CD4-positive, alpha-beta T cell (primary cell): ENCODE measurements at regions not wholly inside any gene's neighbourhood (a gene's known extent, or its start where the extent isn't known, plus 50 kb on each side); places are given as distances from the start of the nearest gene placed in this dataset.

ENCODE experiments used
- ATAC-seq: fragments of 200-7000 bp; cut with Tn5 transposase; one replicate; pipeline ENCODE4 v1.10.0; 2022; ENCODE audit warnings: mild to moderate bottlenecking; ENCODE audit not compliant: poor library complexity
- CTCF ChIA-PET: fragments of 350-600 bp; sonication (Branson Sonifier 250); formaldehyde crosslinking; loops from one replicate; lab custom pipeline; 2021; ENCODE audit warnings: antibody characterized with exemption, inconsistent platforms; lab: Charles Lee
- POLR2A ChIA-PET: fragments of 350-600 bp; sonication (Branson Sonifier 250); formaldehyde crosslinking; loops from one replicate; lab custom pipeline; 2021; ENCODE audit warnings: antibody characterized with exemption, inconsistent platforms; lab: Charles Lee
- DNase-seq, 14 experiments: peaks; one replicate each; pipeline ENCODE4 v3.0.0-alpha.2; 2013 to 2020; ENCODE audit warnings: mixed read lengths in 2 of 14
- H3K27ac ChIP-seq, 2 donors: one replicate each; pipeline versions ENCODE4 v1.5.1 to v1.7.0; 2013; ENCODE audit warnings: low read length in 2 of 2, low read depth in 1 of 2, mild to moderate bottlenecking in 1 of 2
- H3K27me3 ChIP-seq, 2 experiments: 1 replicate in 1 of 2; 2 replicates in 1 of 2; pipeline versions ENCODE4 v1.6.1 to v1.7.0; 2013; ENCODE audit warnings: low read length in 2 of 2, control low read depth in 1 of 2, mild to moderate bottlenecking in 1 of 2, moderate library complexity in 1 of 2; ENCODE audit not compliant: insufficient read depth in 2 of 2, control insufficient read depth in 1 of 2
- H3K36me3 ChIP-seq: one replicate; pipeline ENCODE4 v1.6.1; 2013; ENCODE audit warnings: low read length, control low read depth; ENCODE audit not compliant: insufficient read depth
- H3K4me1 ChIP-seq: one replicate; pipeline ENCODE4 v1.6.1; 2013; ENCODE audit warnings: low read length, control low read depth; ENCODE audit not compliant: insufficient read depth
- H3K4me3 ChIP-seq: one replicate; pipeline ENCODE4 v1.5.1; 2013; ENCODE audit warnings: mild to moderate bottlenecking, low read length, moderate library complexity
- H3K9me3 ChIP-seq, 2 experiments: 1 replicate in 1 of 2; 2 replicates in 1 of 2; pipeline versions ENCODE4 v1.6.1 to v1.7.0; 2013; ENCODE audit warnings: low read length in 2 of 2, mild to moderate bottlenecking in 2 of 2, control low read depth in 1 of 2, moderate library complexity in 1 of 2; ENCODE audit not compliant: control insufficient read depth in 1 of 2, insufficient read depth in 1 of 2
- H3K27ac Mint-ChIP-seq: one replicate; pipeline ENCODE4 v1.8.0; 2020; ENCODE audit warnings: mixed read lengths
- H3K27me3 Mint-ChIP-seq: one replicate; pipeline ENCODE4 v1.8.0; 2021; ENCODE audit warnings: mixed read lengths
- H3K36me3 Mint-ChIP-seq: one replicate; pipeline ENCODE4 v1.8.0; 2021; ENCODE audit warnings: low read depth, mixed read lengths
- H3K4me1 Mint-ChIP-seq: one replicate; pipeline ENCODE4 v1.8.0; 2021; ENCODE audit warnings: low read depth, mixed read lengths
- H3K4me3 Mint-ChIP-seq: one replicate; pipeline ENCODE4 v1.8.0; 2020; ENCODE audit warnings: mild to moderate bottlenecking, mixed read lengths
- H3K9me3 Mint-ChIP-seq: one replicate; pipeline ENCODE4 v1.8.0; 2020; ENCODE audit warnings: mixed read lengths
- CTCF ChIP-seq: fragments of 200-600 bp; IDR thresholded peaks from one replicate; pipeline ENCODE4 v1.8.0; 2022; ENCODE audit warnings: antibody characterized with exemption, mild to moderate bottlenecking
- intact Hi-C, 2 experiments: fragments of 100-400 bp; cut with DNase I in 1 of 2; cut with micrococcal nuclease in 1 of 2; formaldehyde crosslinking; loops; one replicate each; pipeline versions ENCODE4 v1.15.1 to v1.9.0; 2023 to 2025; cut with DNase I, micrococcal nuclease

GRCh38 chr10:36126076-36126475, 484.0 kb upstream of the FZD8 start:
- H3K36me3 ChIP-seq = no peaks in the 10 kb centered on the region
- no peak overlapping the region for H3K4me3 Mint-ChIP-seq
- no peaks in the 10 kb centered on the region for H3K4me1 Mint-ChIP-seq
- no peak overlapping the region for H3K27ac Mint-ChIP-seq
- no peak overlapping the region for H3K27ac ChIP-seq
- no peaks in the 10 kb centered on the region for H3K36me3 Mint-ChIP-seq
- intact Hi-C loops = no loop called here
- H3K27me3 Mint-ChIP-seq = no peaks in the 10 kb centered on the region
- CTCF ChIA-PET = no interaction called here
- DNase-seq = no peak
- no peaks in the 10 kb centered on the region for H3K27me3 ChIP-seq
- no peaks in the 10 kb centered on the region for H3K4me1 ChIP-seq
- no peaks in the 10 kb centered on the region for H3K9me3 ChIP-seq
- ATAC-seq = no peak
- H3K4me3 ChIP-seq = no peak overlapping the region
- peaks cover 13% of the 10 kb centered on the region for H3K9me3 Mint-ChIP-seq
- no peak for TF ChIP-seq CTCF
- POLR2A ChIA-PET = no interaction called here

GRCh38 chr10:36119455-36119854, 477.4 kb upstream of the FZD8 start:
- H3K4me1 ChIP-seq = no peaks in the 10 kb centered on the region
- H3K4me1 Mint-ChIP-seq = no peaks in the 10 kb centered on the region
- no peak overlapping the region for H3K4me3 ChIP-seq
- H3K27ac ChIP-seq = no peak overlapping the region
- no peaks in the 10 kb centered on the region for H3K27me3 ChIP-seq
- no peak for TF ChIP-seq CTCF
- intact Hi-C loops = no loop called here
- DNase-seq (no peak), ATAC-seq (no peak)
- no peaks in the 10 kb centered on the region for H3K36me3 Mint-ChIP-seq
- POLR2A ChIA-PET = no interaction called here
- no peaks in the 10 kb centered on the region for H3K9me3 ChIP-seq
- H3K9me3 Mint-ChIP-seq = peaks cover 15% of the 10 kb centered on the region
- no peaks in the 10 kb centered on the region for H3K27me3 Mint-ChIP-seq
- no peak overlapping the region for H3K27ac Mint-ChIP-seq
- H3K36me3 ChIP-seq = no peaks in the 10 kb centered on the region
- no peak overlapping the region for H3K4me3 Mint-ChIP-seq
- CTCF ChIA-PET = no interaction called here

- Histone ChIP-seq H3K9me3 (no peaks in the 10 kb centered on the region), H3K4me3 (no peak overlapping the region), H3K27ac (no peak overlapping the region), H3K36me3 (no peaks in the 10 kb centered on the region), H3K27me3 (no peaks in the 10 kb centered on the region), H3K4me1 (no peaks in the 10 kb centered on the region)
- H3K4me1 Mint-ChIP-seq = no peaks in the 10 kb centered on the region
- ChIA-PET POLR2A (no interaction called here), CTCF (no interaction called here)
- no peaks in the 10 kb centered on the region for H3K36me3 Mint-ChIP-seq
- H3K4me3 Mint-ChIP-seq = no peak overlapping the region
- no peaks in the 10 kb centered on the region for H3K27me3 Mint-ChIP-seq
- peaks cover 11% of the 10 kb centered on the region for H3K9me3 Mint-ChIP-seq
- no peak overlapping the region for H3K27ac Mint-ChIP-seq
- ATAC-seq (no peak), DNase-seq (no peak)
- TF ChIP-seq CTCF = no peak
- intact Hi-C loops = no loop called here
Measured at GRCh38 chr10:36118314-36118713, 476.2 kb upstream of the FZD8 start.
